Body of pancreas (tissue), 4 donors: ENCODE measurements at regions not wholly inside any gene's neighbourhood (a gene's known extent, or its start where the extent isn't known, plus 50 kb on each side); places are given as distances from the start of the nearest gene placed in this dataset.

Experiments used
- CTCF ChIP-seq, 7 experiments: fragments of 450-650 bp in 4 of 7; fragments of 200-600 bp in 3 of 7; sonication (generic) in 3 of 7; IDR thresholded peaks; one replicate each; pipeline ENCODE4 v1.5.1; 2016 to 2019; ENCODE audit warnings: antibody characterized with exemption in 7 of 7
- POLR2A ChIP-seq, 3 donors: fragments of 450-650 bp; IDR thresholded peaks; one replicate each; pipeline ENCODE4 v1.6.1; 2016; ENCODE audit warnings: antibody characterized with exemption in 3 of 3, mild to moderate bottlenecking in 2 of 3

- no peak for TF ChIP-seq CTCF (IDR thresholded peaks at IDR 0.05)
- no peak for TF ChIP-seq POLR2A (IDR thresholded peaks at IDR 0.05)
Observed at GRCh38 chr13:82606008-82606407, 1276.3 kb downstream of the SLITRK1 start.
